ENCODE measurements at regions not wholly inside any gene's neighbourhood (a gene's known extent, or its start where the extent isn't known, plus 50 kb on each side); places are given as distances from the start of the nearest gene placed in this dataset.

GRCh38 chr9:105911104-105911911 lies 217.0 kb downstream of the TMEM38B start:
- no peaks in the 10 kb centered on the region for H3K27me3 ChIP-seq (ENCODE audit: control insufficient read depth in 2 of 2, insufficient read depth in 2 of 2, low read length in 2 of 2)
- ChIA-PET CTCF (no interaction called here), POLR2A (no interaction called here)
- DNase-seq (no peak), ATAC-seq (no peak)
- intact Hi-C loops (cut with micrococcal nuclease): no loop called here
- H3K36me3 ChIP-seq (ENCODE audit: control insufficient read depth in 2 of 3, insufficient read depth in 3 of 3, low read length in 3 of 3): no peaks in the 10 kb centered on the region
- Mint-ChIP-seq H3K9me3 (no peaks in the 10 kb centered on the region), H3K27ac (no peak overlapping the region), H3K4me1 (no peaks in the 10 kb centered on the region), H3K27me3 (peaks cover 0 to 5% (median 0%) of the 10 kb centered on the region in 5 donors), H3K4me3 (no peak overlapping the region), H3K36me3 (no peaks in the 10 kb centered on the region)
- no peak overlapping the region for H3K4me3 ChIP-seq (ENCODE audit: low read length)
- no peaks in the 10 kb centered on the region for H3K9me3 ChIP-seq (ENCODE audit: control insufficient read depth in 2 of 3, low read length in 3 of 3)
- no peak overlapping the region for H3K27ac ChIP-seq (ENCODE audit: low read depth, low read length)
- H3K4me1 ChIP-seq (ENCODE audit: control insufficient read depth in 2 of 2, insufficient read depth in 2 of 2, low read length in 2 of 2): no peaks in the 10 kb centered on the region

- ChIA-PET CTCF (no interaction called here), POLR2A (no interaction called here)
- Histone ChIP-seq H3K9me3 (ENCODE audit: control insufficient read depth in 2 of 3, low read length in 3 of 3) (no peaks in the 10 kb centered on the region), H3K27me3 (ENCODE audit: control insufficient read depth in 2 of 2, insufficient read depth in 2 of 2, low read length in 2 of 2) (no peaks in the 10 kb centered on the region), H3K4me3 (ENCODE audit: low read length) (no peak overlapping the region), H3K27ac (ENCODE audit: low read depth, low read length) (no peak overlapping the region), H3K36me3 (ENCODE audit: control insufficient read depth in 2 of 3, insufficient read depth in 3 of 3, low read length in 3 of 3) (no peaks in the 10 kb centered on the region), H3K4me1 (ENCODE audit: control insufficient read depth in 2 of 2, insufficient read depth in 2 of 2, low read length in 2 of 2) (no peaks in the 10 kb centered on the region)
- ATAC-seq (no peak), DNase-seq (no peak)
- Mint-ChIP-seq H3K27me3 (peaks cover 0 to 5% (median 0%) of the 10 kb centered on the region in 5 donors), H3K9me3 (peaks cover 0 to 1% (median 0%) of the 10 kb centered on the region in 11 donors), H3K4me1 (no peaks in the 10 kb centered on the region), H3K4me3 (no peak overlapping the region), H3K27ac (no peak overlapping the region), H3K36me3 (no peaks in the 10 kb centered on the region)
- intact Hi-C loops (cut with micrococcal nuclease): no loop called here
These were observed 218.0 kb downstream of the TMEM38B start for GRCh38 chr9:105912157-105912862.

- Mint-ChIP-seq H3K36me3 (no peaks in the 10 kb centered on the region), H3K9me3 (peaks cover 0 to 1% (median 0%) of the 10 kb centered on the region in 11 donors), H3K27me3 (peaks cover 0 to 5% (median 0%) of the 10 kb centered on the region in 5 donors), H3K27ac (no peak overlapping the region), H3K4me1 (no peaks in the 10 kb centered on the region), H3K4me3 (no peak overlapping the region)
- ChIA-PET POLR2A (no interaction called here), CTCF (no interaction called here)
- Histone ChIP-seq H3K4me1 (ENCODE audit: control insufficient read depth in 2 of 2, insufficient read depth in 2 of 2, low read length in 2 of 2) (no peaks in the 10 kb centered on the region), H3K9me3 (ENCODE audit: control insufficient read depth in 2 of 3, low read length in 3 of 3) (no peaks in the 10 kb centered on the region), H3K36me3 (ENCODE audit: control insufficient read depth in 2 of 3, insufficient read depth in 3 of 3, low read length in 3 of 3) (no peaks in the 10 kb centered on the region), H3K27ac (ENCODE audit: low read depth, low read length) (no peak overlapping the region), H3K4me3 (ENCODE audit: low read length) (no peak overlapping the region), H3K27me3 (ENCODE audit: control insufficient read depth in 2 of 2, insufficient read depth in 2 of 2, low read length in 2 of 2) (no peaks in the 10 kb centered on the region)
- intact Hi-C loops (cut with micrococcal nuclease): no loop called here
- ATAC-seq (no peak), DNase-seq (no peak)
These were observed 218.6 kb downstream of the TMEM38B start for GRCh38 chr9:105912863-105913516.

- ChIA-PET CTCF (interaction anchor here (0.6 kb wide), 1 partner anchor 20 kb away, joined by 3 read pairs; no protein-coding TSS in a partner anchor), POLR2A (no interaction called here)
- Mint-ChIP-seq H3K4me1 (peaks cover 0 to 2% (median 0%) of the 10 kb centered on the region in 7 donors), H3K27me3 (peaks cover 0 to 17% (median 2%) of the 10 kb centered on the region in 5 donors), H3K4me3 (no peak overlapping the region), H3K9me3 (peaks cover 0 to 4% (median 0%) of the 10 kb centered on the region in 11 donors), H3K27ac (no peak overlapping the region), H3K36me3 (no peaks in the 10 kb centered on the region)
- Histone ChIP-seq H3K27ac (ENCODE audit: low read depth, low read length) (no peak overlapping the region), H3K9me3 (ENCODE audit: control insufficient read depth in 2 of 3, low read length in 3 of 3) (no peaks in the 10 kb centered on the region), H3K36me3 (ENCODE audit: control insufficient read depth in 2 of 3, insufficient read depth in 3 of 3, low read length in 3 of 3) (no peaks in the 10 kb centered on the region), H3K4me3 (ENCODE audit: low read length) (no peak overlapping the region), H3K4me1 (ENCODE audit: control insufficient read depth in 2 of 2, insufficient read depth in 2 of 2, low read length in 2 of 2) (no peaks in the 10 kb centered on the region), H3K27me3 (ENCODE audit: control insufficient read depth in 2 of 2, insufficient read depth in 2 of 2, low read length in 2 of 2) (no peaks in the 10 kb centered on the region)
- intact Hi-C loops (cut with micrococcal nuclease): no loop called here
- DNase-seq (no peak), ATAC-seq (no peak)
These were observed 226.9 kb downstream of the TMEM38B start for GRCh38 chr9:105921057-105921726.

GRCh38 chr9:105928416-105928815 lies 234.1 kb downstream of the TMEM38B start:
- no peaks in the 10 kb centered on the region for H3K9me3 ChIP-seq (ENCODE audit: control insufficient read depth in 2 of 3, low read length in 3 of 3)
- H3K4me1 Mint-ChIP-seq: no peaks in the 10 kb centered on the region
- no peak overlapping the region for H3K27ac Mint-ChIP-seq
- ChIA-PET CTCF (no interaction called here), POLR2A (no interaction called here)
- ATAC-seq (no peak), DNase-seq (no peak)
- intact Hi-C loops (cut with micrococcal nuclease): no loop called here
- H3K36me3 Mint-ChIP-seq: no peaks in the 10 kb centered on the region
- no peak overlapping the region for H3K4me3 ChIP-seq (ENCODE audit: low read length)
- no peaks in the 10 kb centered on the region for H3K4me1 ChIP-seq (ENCODE audit: control insufficient read depth in 2 of 2, insufficient read depth in 2 of 2, low read length in 2 of 2)
- no peak overlapping the region for H3K4me3 Mint-ChIP-seq
- H3K9me3 Mint-ChIP-seq: peaks cover 0 to 7% (median 2%) of the 10 kb centered on the region in 11 donors
- H3K27me3 Mint-ChIP-seq: peaks cover 0 to 3% (median 0%) of the 10 kb centered on the region in 5 donors
- H3K27me3 ChIP-seq (ENCODE audit: control insufficient read depth in 2 of 2, insufficient read depth in 2 of 2, low read length in 2 of 2): no peaks in the 10 kb centered on the region
- no peaks in the 10 kb centered on the region for H3K36me3 ChIP-seq (ENCODE audit: control insufficient read depth in 2 of 3, insufficient read depth in 3 of 3, low read length in 3 of 3)
- no peak overlapping the region for H3K27ac ChIP-seq (ENCODE audit: low read depth, low read length)

- Mint-ChIP-seq H3K4me3 (no peak overlapping the region), H3K27ac (no peak overlapping the region), H3K36me3 (no peaks in the 10 kb centered on the region), H3K4me1 (no peaks in the 10 kb centered on the region), H3K27me3 (peaks cover 0 to 11% (median 0%) of the 10 kb centered on the region in 5 donors), H3K9me3 (peaks cover 0 to 15% (median 7%) of the 10 kb centered on the region in 11 donors)
- ATAC-seq (no peak), DNase-seq (no peak)
- Histone ChIP-seq H3K9me3 (ENCODE audit: control insufficient read depth in 2 of 3, low read length in 3 of 3) (no peaks in the 10 kb centered on the region), H3K27ac (ENCODE audit: low read depth, low read length) (no peak overlapping the region), H3K27me3 (ENCODE audit: control insufficient read depth in 2 of 2, insufficient read depth in 2 of 2, low read length in 2 of 2) (no peaks in the 10 kb centered on the region), H3K4me1 (ENCODE audit: control insufficient read depth in 2 of 2, insufficient read depth in 2 of 2, low read length in 2 of 2) (no peaks in the 10 kb centered on the region), H3K4me3 (ENCODE audit: low read length) (no peak overlapping the region), H3K36me3 (ENCODE audit: control insufficient read depth in 2 of 3, insufficient read depth in 3 of 3, low read length in 3 of 3) (no peaks in the 10 kb centered on the region)
- intact Hi-C loops (cut with micrococcal nuclease): no loop called here
- ChIA-PET POLR2A (no interaction called here), CTCF (interaction anchor here (1.3 kb wide), 1 partner anchor 49 kb away, joined by 3 read pairs; no protein-coding TSS in a partner anchor)
These were observed 235.8 kb downstream of the TMEM38B start for GRCh38 chr9:105930011-105930627.

All from naive thymus-derived CD4-positive, alpha-beta T cell (primary cell).